Astrocyte (in vitro differentiated cells and primary cell): ENCODE measurements at regions not wholly inside any gene's neighbourhood (a gene's known extent, or its start where the extent isn't known, plus 50 kb on each side); places are given as distances from the start of the nearest gene placed in this dataset.
A peak's percentile ranks its signal among the peaks of the same experiment; 100 is the strongest.

Experiments
- DNase-seq: peaks from one replicate; pipeline ENCODE4 v3.0.0-alpha.2; 2010; ENCODE audit warnings: low read depth
- FAIRE-seq: peaks from 2 replicates; lab custom pipeline; 2011; peaks lifted over from hg19 to GRCh38; lab: Jason Lieb, UNC
- H2AFZ ChIP-seq: 2 replicates; pipeline ENCODE4 v1.6.0; 2012; ENCODE audit warnings: low read depth, low read length, inconsistent platforms
- H3K27ac ChIP-seq: 2 replicates; pipeline ENCODE4 v1.5.1; 2011; ENCODE audit warnings: low read depth, low read length, inconsistent platforms
- H3K27me3 ChIP-seq: 2 replicates; pipeline ENCODE4 v1.6.0; 2011; ENCODE audit warnings: low read length, inconsistent platforms; ENCODE audit not compliant: insufficient read depth
- H3K36me3 ChIP-seq: 2 replicates; pipeline ENCODE4 v1.5.1; 2011; ENCODE audit warnings: low read length, inconsistent platforms; ENCODE audit not compliant: insufficient read depth
- H3K4me1 ChIP-seq: 2 replicates; pipeline ENCODE4 v1.5.1; 2011; ENCODE audit warnings: low read length, inconsistent platforms; ENCODE audit not compliant: insufficient read depth
- H3K4me2 ChIP-seq: 2 replicates; pipeline ENCODE4 v1.6.0; 2012; ENCODE audit warnings: low read length, inconsistent platforms
- H3K4me3 ChIP-seq: 2 replicates; pipeline ENCODE4 v1.5.1; 2011; ENCODE audit warnings: low read depth, mild to moderate bottlenecking, low read length, inconsistent platforms; ENCODE audit not compliant: insufficient read depth
- H3K79me2 ChIP-seq: 2 replicates; pipeline ENCODE4 v1.6.0; 2012; ENCODE audit warnings: mild to moderate bottlenecking, low read length, inconsistent platforms; ENCODE audit not compliant: insufficient read depth
- H3K9ac ChIP-seq: 2 replicates; pipeline ENCODE4 v1.6.0; 2012; ENCODE audit warnings: mild to moderate bottlenecking, low read length, inconsistent platforms
- H3K9me3 ChIP-seq: 2 replicates; pipeline ENCODE4 v1.5.1; 2012; ENCODE audit warnings: low read depth, mild to moderate bottlenecking, low read length, inconsistent platforms; ENCODE audit not compliant: insufficient read depth
- H4K20me1 ChIP-seq: 2 replicates; pipeline ENCODE4 v1.6.0; 2012; ENCODE audit warnings: low read length, inconsistent platforms; ENCODE audit not compliant: insufficient read depth
- H3K27ac Mint-ChIP-seq: one replicate; pipeline ENCODE4 v1.8.0; 2021; ENCODE audit warnings: mild to moderate bottlenecking, mixed read lengths; ENCODE audit not compliant: unreplicated experiment
- H3K27me3 Mint-ChIP-seq: one replicate; pipeline ENCODE4 v1.8.0; 2021; ENCODE audit warnings: low read depth, mixed read lengths; ENCODE audit not compliant: unreplicated experiment
- H3K36me3 Mint-ChIP-seq: one replicate; pipeline ENCODE4 v1.8.0; 2021; ENCODE audit warnings: low read depth, mixed read lengths; ENCODE audit not compliant: unreplicated experiment
- H3K4me1 Mint-ChIP-seq: one replicate; pipeline ENCODE4 v1.8.0; 2021; ENCODE audit warnings: low read depth, mixed read lengths; ENCODE audit not compliant: unreplicated experiment
- H3K4me3 Mint-ChIP-seq: one replicate; pipeline ENCODE4 v1.8.0; 2021; ENCODE audit warnings: mild to moderate bottlenecking, moderate library complexity, mixed read lengths; ENCODE audit not compliant: unreplicated experiment
- H3K9me3 Mint-ChIP-seq: one replicate; pipeline ENCODE4 v1.8.0; 2021; ENCODE audit warnings: mild to moderate bottlenecking, mixed read lengths; ENCODE audit not compliant: unreplicated experiment
- EZH2 ChIP-seq: IDR thresholded peaks from 2 replicates; pipeline ENCODE4 v1.6.1; 2012; ENCODE audit warnings: mild to moderate bottlenecking, low read length, inconsistent platforms; ENCODE audit not compliant: insufficient read depth
- TF ChIP-seq, protein P1 (sequence below): IDR thresholded peaks from 2 replicates; pipeline ENCODE4 v1.5.1; 2011; ENCODE audit warnings: low read depth, mild to moderate bottlenecking, inconsistent platforms, low read length, moderate library complexity; ENCODE audit not compliant: insufficient read depth

DNA sequence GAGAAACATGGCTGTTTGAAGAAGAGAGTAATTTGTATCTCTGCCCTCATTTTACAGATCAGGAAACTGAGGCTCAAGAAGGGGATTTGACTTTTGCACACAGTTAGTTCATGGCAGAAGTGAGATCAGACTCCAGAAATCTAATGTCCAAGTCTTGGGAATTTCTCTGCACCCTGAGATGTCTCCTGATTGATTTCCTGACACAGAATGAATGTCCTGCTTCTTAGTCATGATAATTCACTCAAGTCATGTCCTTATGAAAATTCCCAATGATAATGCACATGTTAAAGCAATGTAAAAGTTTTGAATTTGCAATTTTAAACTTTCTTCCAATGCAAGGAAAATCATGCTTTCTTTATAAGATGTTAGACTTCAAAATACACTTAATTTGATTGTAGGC lies 105.9 kb downstream of the ACKR3 start:
- TF ChIP-seq, protein P1, sequence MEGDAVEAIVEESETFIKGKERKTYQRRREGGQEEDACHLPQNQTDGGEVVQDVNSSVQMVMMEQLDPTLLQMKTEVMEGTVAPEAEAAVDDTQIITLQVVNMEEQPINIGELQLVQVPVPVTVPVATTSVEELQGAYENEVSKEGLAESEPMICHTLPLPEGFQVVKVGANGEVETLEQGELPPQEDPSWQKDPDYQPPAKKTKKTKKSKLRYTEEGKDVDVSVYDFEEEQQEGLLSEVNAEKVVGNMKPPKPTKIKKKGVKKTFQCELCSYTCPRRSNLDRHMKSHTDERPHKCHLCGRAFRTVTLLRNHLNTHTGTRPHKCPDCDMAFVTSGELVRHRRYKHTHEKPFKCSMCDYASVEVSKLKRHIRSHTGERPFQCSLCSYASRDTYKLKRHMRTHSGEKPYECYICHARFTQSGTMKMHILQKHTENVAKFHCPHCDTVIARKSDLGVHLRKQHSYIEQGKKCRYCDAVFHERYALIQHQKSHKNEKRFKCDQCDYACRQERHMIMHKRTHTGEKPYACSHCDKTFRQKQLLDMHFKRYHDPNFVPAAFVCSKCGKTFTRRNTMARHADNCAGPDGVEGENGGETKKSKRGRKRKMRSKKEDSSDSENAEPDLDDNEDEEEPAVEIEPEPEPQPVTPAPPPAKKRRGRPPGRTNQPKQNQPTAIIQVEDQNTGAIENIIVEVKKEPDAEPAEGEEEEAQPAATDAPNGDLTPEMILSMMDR: no peak
- TF ChIP-seq EZH2: no peak
- peak overlapping the region; percentile 30 for H3K9ac ChIP-seq
- H3K9me3 ChIP-seq: no peaks in the 10 kb centered on the region
- peaks cover 17% of the 10 kb centered on the region for H3K4me1 ChIP-seq
- H3K4me3 ChIP-seq: no peak overlapping the region
- no peak overlapping the region for H2AFZ ChIP-seq
- DNase-seq (no peak), FAIRE-seq (peak; percentile 20)
- H3K36me3 Mint-ChIP-seq: peaks cover 10% of the 10 kb centered on the region
- no peaks in the 10 kb centered on the region for H4K20me1 ChIP-seq
- H3K27ac ChIP-seq: peak overlapping the region; percentile 52
- H3K27ac Mint-ChIP-seq: no peak overlapping the region
- H3K27me3 ChIP-seq: no peaks in the 10 kb centered on the region
- peaks cover 9% of the 10 kb centered on the region for H3K27me3 Mint-ChIP-seq
- peaks cover 22% of the 10 kb centered on the region for H3K4me1 Mint-ChIP-seq
- peaks cover 24% of the 10 kb centered on the region for H3K9me3 Mint-ChIP-seq
- no peaks in the 10 kb centered on the region for H3K36me3 ChIP-seq
- no peak overlapping the region for H3K4me3 Mint-ChIP-seq
- H3K4me2 ChIP-seq: peak overlapping the region; percentile 22
- H3K79me2 ChIP-seq: no peaks in the 10 kb centered on the region

DNA sequence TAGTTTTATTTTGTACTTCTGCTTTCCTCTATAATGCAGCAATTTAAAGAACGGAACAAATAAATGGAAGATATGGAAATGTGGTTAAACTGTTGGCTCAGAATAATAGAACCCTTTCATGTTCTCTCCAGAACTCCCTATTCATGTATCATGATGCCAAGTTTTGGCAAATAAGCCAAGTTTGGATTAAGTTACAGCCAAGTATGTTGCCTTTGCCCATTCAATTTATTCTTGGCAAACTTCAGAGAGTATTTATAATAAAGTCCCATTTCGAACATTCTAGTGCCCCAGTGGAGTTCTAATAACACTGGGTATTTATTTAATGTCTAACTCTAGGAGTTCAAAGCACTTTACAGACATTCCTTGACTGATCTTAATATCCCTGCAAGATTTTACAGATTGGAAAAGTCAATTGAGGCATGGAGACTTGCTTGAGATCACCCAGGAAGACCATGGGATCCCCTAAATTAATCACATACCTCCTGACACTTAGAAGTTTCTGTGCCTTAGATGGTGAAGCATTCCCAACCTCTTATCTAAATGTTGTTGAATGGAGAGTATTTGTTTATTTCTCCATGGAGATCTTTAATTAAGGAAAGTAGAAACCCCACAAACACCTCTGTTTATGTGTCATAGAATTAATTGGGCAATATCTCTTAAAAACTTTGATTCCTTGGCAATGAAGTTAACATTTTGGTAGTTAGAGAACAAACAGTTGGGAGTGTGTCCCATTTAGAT lies 106.7 kb downstream of the ACKR3 start:
- no peak overlapping the region for H3K4me3 Mint-ChIP-seq
- Histone ChIP-seq H3K27me3 (no peaks in the 10 kb centered on the region), H3K4me1 (peaks cover 17% of the 10 kb centered on the region), H3K79me2 (no peaks in the 10 kb centered on the region), H3K4me2 (peak overlapping the region; percentile 22), H3K36me3 (no peaks in the 10 kb centered on the region), H2AFZ (no peak overlapping the region), H4K20me1 (no peaks in the 10 kb centered on the region), H3K9me3 (no peaks in the 10 kb centered on the region), H3K9ac (no peak overlapping the region), H3K4me3 (no peak overlapping the region), H3K27ac (peak overlapping the region; percentile 52)
- no peak for FAIRE-seq
- H3K36me3 Mint-ChIP-seq: peaks cover 6% of the 10 kb centered on the region
- peaks cover 4% of the 10 kb centered on the region for H3K27me3 Mint-ChIP-seq
- DNase-seq: peak; percentile 64
- TF ChIP-seq, protein P1: no peak
- no peak for TF ChIP-seq EZH2
- H3K4me1 Mint-ChIP-seq: peaks cover 22% of the 10 kb centered on the region
- peaks cover 16% of the 10 kb centered on the region for H3K9me3 Mint-ChIP-seq
- H3K27ac Mint-ChIP-seq: no peak overlapping the region

DNA sequence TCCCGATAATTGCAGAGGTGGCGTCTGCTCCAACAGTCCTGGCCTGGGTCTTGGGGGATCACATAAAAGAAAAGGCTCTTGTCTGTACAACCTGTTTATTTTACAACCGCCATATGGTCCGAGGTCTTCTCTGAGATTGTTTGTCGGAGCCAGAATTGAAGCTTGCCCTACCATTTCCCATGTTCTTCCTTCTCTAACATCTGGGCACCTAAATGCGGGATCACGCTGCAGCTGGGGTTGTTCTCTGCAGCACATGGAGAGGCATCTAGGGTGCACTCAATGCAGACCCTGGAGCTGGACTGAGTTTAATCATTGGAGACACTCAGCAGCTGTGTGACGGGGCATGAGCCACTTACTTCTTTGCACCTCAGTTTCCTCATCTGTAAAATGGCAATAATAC lies 107.7 kb downstream of the ACKR3 start:
- Mint-ChIP-seq H3K4me3 (no peak overlapping the region), H3K36me3 (peaks cover 5% of the 10 kb centered on the region), H3K27ac (no peak overlapping the region), H3K4me1 (peaks cover 22% of the 10 kb centered on the region), H3K27me3 (peaks cover 3% of the 10 kb centered on the region), H3K9me3 (peaks cover 12% of the 10 kb centered on the region)
- H3K36me3 ChIP-seq: no peaks in the 10 kb centered on the region
- no peaks in the 10 kb centered on the region for H3K9me3 ChIP-seq
- no peak overlapping the region for H3K4me2 ChIP-seq
- H3K27ac ChIP-seq: no peak overlapping the region
- no peak overlapping the region for H3K9ac ChIP-seq
- no peak overlapping the region for H3K4me3 ChIP-seq
- TF ChIP-seq, protein P1: no peak
- TF ChIP-seq EZH2: no peak
- FAIRE-seq (no peak), DNase-seq (no peak)
- no peaks in the 10 kb centered on the region for H3K79me2 ChIP-seq
- H4K20me1 ChIP-seq: no peaks in the 10 kb centered on the region
- peaks cover 17% of the 10 kb centered on the region for H3K4me1 ChIP-seq
- H3K27me3 ChIP-seq: no peaks in the 10 kb centered on the region
- no peak overlapping the region for H2AFZ ChIP-seq
